IPS DF 6.9 (cell line): ENCODE measurements at regions not wholly inside any gene's neighbourhood (a gene's known extent, or its start where the extent isn't known, plus 50 kb on each side); places are given as distances from the start of the nearest gene placed in this dataset.

ENCODE experiments used
- DNase-seq: peaks from one replicate; pipeline ENCODE4 v3.0.0-alpha.2; 2013; ENCODE audit warnings: low read depth, low spot score
- H3K27ac ChIP-seq: one replicate; pipeline ENCODE4 v1.5.1; 2013; ENCODE audit warnings: low read length, control low read depth
- H3K27me3 ChIP-seq: 2 replicates; pipeline ENCODE4 v1.6.1; 2013; ENCODE audit warnings: mild to moderate bottlenecking, low read length; ENCODE audit not compliant: control insufficient read depth, insufficient read depth
- H3K36me3 ChIP-seq: 2 replicates; pipeline ENCODE4 v1.6.1; 2013; ENCODE audit warnings: low read length; ENCODE audit not compliant: control insufficient read depth, insufficient read depth
- H3K4me1 ChIP-seq: 2 replicates; pipeline ENCODE4 v1.6.1; 2013; ENCODE audit warnings: low read length; ENCODE audit not compliant: control insufficient read depth, insufficient read depth
- H3K4me3 ChIP-seq: 2 replicates; pipeline ENCODE4 v1.5.1; 2013; ENCODE audit warnings: mild to moderate bottlenecking, low read length
- H3K9me3 ChIP-seq: 2 replicates; pipeline ENCODE4 v1.6.1; 2013; ENCODE audit warnings: low read length, inconsistent platforms; ENCODE audit not compliant: control insufficient read depth, insufficient read depth
- WGBS: extraction: QIAGEN DNeasy Blood & Tissue Kit; methylation state at CpG from one replicate; pipeline ENCODE4 v1.1.7; 2013; ENCODE audit warnings: mixed read lengths, missing lambda C conversion rate; ENCODE audit not compliant: insufficient read length, insufficient coverage; 5-methylcytosine and 5-hydroxymethylcytosine counted together

DNA sequence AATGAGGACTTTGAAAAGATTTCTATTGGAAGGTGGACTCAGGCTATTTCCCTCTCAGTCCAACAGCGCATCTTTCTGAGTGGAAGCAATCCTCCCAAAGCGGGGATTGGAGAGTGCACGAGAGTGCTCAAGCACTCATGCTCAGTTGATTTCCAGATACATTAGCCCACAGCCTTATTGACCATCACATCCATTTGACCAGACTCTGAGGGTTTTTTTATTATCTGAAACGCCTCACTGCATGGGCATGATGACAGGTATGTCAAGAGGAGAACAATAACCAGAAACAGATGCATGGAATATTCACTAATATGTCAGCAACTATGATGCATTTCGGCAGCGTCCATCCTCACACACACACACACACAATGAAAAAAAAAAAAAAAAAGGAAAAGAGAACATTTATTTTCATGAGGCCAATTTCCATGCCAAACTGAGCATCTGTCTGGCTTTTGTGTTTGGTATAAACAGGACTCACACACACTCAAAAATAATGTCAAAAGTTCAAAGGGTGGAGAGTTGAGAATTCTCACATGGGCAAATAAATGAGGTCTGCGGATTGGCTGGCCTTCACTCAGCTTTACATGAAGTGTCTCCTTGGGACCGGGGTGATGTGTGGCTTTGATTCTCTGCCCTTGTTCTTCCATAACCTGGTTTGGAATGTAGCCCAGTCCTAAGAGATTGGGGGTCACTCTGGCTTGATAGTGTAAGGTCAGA lies 371.6 kb downstream of the MCTP2 start:
- Histone ChIP-seq H3K4me3 (no peak overlapping the region), H3K9me3 (no peaks in the 10 kb centered on the region), H3K27me3 (no peaks in the 10 kb centered on the region), H3K36me3 (no peaks in the 10 kb centered on the region), H3K27ac (no peak overlapping the region), H3K4me1 (no peaks in the 10 kb centered on the region)
- DNase-seq = no peak
- WGBS = no CpG with 5 or more reads among the region's 8 CpGs

GRCh38 chr15:94606286-94606685 lies 374.9 kb downstream of the MCTP2 start:
- no peak for DNase-seq
- Histone ChIP-seq H3K9me3 (no peaks in the 10 kb centered on the region), H3K27me3 (no peaks in the 10 kb centered on the region), H3K27ac (no peak overlapping the region), H3K36me3 (no peaks in the 10 kb centered on the region), H3K4me1 (no peaks in the 10 kb centered on the region), H3K4me3 (no peak overlapping the region)

DNA sequence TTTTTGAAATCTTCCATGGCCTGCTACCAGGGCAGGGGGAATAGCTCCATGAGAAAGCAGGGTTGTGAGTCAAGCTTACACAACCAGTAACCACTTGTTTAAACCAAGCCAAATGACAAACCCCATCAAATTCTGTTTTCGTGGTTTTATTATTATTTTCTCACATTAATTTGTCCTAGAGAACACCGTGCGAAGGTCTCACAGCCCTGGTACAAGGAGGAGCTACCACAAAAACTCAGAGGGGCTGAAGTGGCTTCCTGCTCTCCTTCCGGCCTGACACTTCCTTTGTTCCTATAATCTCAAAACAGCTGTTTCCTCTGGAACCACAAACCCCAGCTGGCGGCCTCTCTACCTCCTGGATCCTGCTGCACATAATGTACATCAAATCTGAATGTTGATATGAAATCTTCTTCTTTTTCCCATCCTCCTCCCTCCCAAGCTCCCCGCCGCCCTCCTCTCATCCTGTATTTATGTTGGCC lies 375.9 kb downstream of the MCTP2 start:
- Histone ChIP-seq H3K27ac (no peak overlapping the region), H3K27me3 (no peaks in the 10 kb centered on the region), H3K36me3 (no peaks in the 10 kb centered on the region), H3K4me1 (no peaks in the 10 kb centered on the region), H3K4me3 (no peak overlapping the region), H3K9me3 (no peaks in the 10 kb centered on the region)
- DNase-seq = no peak
- WGBS = no CpG with 5 or more reads among the region's 7 CpGs

- Histone ChIP-seq H3K4me1 (no peaks in the 10 kb centered on the region), H3K27me3 (no peaks in the 10 kb centered on the region), H3K36me3 (no peaks in the 10 kb centered on the region), H3K27ac (no peak overlapping the region), H3K4me3 (no peak overlapping the region), H3K9me3 (no peaks in the 10 kb centered on the region)
- no CpG with 5 or more reads among the region's 2 CpGs for WGBS
- no peak for DNase-seq
Observed at GRCh38 chr15:94610069-94610468, 378.7 kb downstream of the MCTP2 start.

DNA sequence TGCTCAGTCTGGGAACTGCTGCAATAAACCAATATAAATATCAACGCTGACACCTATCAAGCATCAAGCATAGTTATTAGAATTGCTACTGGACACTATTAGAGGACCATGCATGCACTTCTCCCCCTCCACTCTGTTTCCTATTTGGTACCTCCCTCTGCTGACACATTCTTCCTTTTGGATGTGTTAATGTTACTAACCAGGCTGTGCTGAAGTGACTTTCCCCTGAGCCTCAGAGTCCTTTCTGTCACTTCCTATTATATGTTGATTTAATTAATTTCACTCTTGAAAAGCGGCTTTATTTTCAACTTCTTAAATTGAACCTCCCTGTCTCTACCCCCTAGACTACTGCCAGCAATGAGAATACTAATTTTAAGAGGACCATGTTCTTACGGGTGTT lies 379.1 kb downstream of the MCTP2 start:
- no peaks in the 10 kb centered on the region for H3K27me3 ChIP-seq
- no CpG with 5 or more reads among the region's 3 CpGs for WGBS
- no peaks in the 10 kb centered on the region for H3K36me3 ChIP-seq

DNA sequence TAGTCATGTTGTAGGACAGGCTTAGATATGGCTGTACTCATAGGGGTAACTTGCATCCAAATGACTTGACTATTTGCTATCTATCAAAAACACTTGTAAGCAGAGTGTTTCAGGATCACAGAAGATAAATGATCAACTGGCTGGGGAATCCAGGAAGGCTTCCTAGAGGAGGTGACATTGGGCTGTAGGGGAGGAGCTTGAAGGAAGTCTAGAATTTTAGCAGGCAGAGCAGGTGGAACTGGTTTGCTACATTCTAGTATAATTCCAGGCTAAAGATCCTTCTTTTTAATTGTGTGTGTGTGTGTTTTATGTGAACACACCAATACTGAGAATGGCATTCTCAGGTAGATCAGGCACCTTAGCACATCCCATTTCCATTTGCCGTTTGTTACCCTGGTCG lies 380.3 kb downstream of the MCTP2 start:
- WGBS = no CpG with 5 or more reads among the region's 2 CpGs
- Histone ChIP-seq H3K9me3 (no peaks in the 10 kb centered on the region), H3K27me3 (no peaks in the 10 kb centered on the region), H3K4me3 (no peak overlapping the region), H3K27ac (no peak overlapping the region), H3K4me1 (no peaks in the 10 kb centered on the region), H3K36me3 (no peaks in the 10 kb centered on the region)
- DNase-seq = no peak

More for the DNA sequence above, 379.1 kb downstream of the MCTP2 start:
- Histone ChIP-seq H3K9me3 (no peaks in the 10 kb centered on the region), H3K27ac (no peak overlapping the region), H3K4me3 (no peak overlapping the region), H3K4me1 (no peaks in the 10 kb centered on the region)
- DNase-seq = no peak

GRCh38 chr15:94615688-94616087 lies 384.3 kb downstream of the MCTP2 start:
- Histone ChIP-seq H3K36me3 (no peaks in the 10 kb centered on the region), H3K4me3 (no peak overlapping the region), H3K27ac (no peak overlapping the region), H3K4me1 (no peaks in the 10 kb centered on the region), H3K9me3 (no peaks in the 10 kb centered on the region), H3K27me3 (no peaks in the 10 kb centered on the region)
- 100% methylated on average over 1 of the region's 3 CpGs for WGBS
- DNase-seq = no peak

- no peaks in the 10 kb centered on the region for H3K9me3 ChIP-seq
- DNase-seq = no peak
- H3K4me3 ChIP-seq = no peak overlapping the region
- no peaks in the 10 kb centered on the region for H3K4me1 ChIP-seq
- no peak overlapping the region for H3K27ac ChIP-seq
- no peaks in the 10 kb centered on the region for H3K36me3 ChIP-seq
- no CpG with 5 or more reads among the region's 5 CpGs for WGBS
- no peaks in the 10 kb centered on the region for H3K27me3 ChIP-seq
Observed at GRCh38 chr15:94620632-94621031, 389.3 kb downstream of the MCTP2 start.

- no peaks in the 10 kb centered on the region for H3K36me3 ChIP-seq
- no peak overlapping the region for H3K4me3 ChIP-seq
- no peaks in the 10 kb centered on the region for H3K27me3 ChIP-seq
- H3K9me3 ChIP-seq = no peaks in the 10 kb centered on the region
- H3K27ac ChIP-seq = no peak overlapping the region
- no peak for DNase-seq
- H3K4me1 ChIP-seq = no peaks in the 10 kb centered on the region
Observed at GRCh38 chr15:94621736-94622135, 390.4 kb downstream of the MCTP2 start.

GRCh38 chr15:94626949-94627348 lies 395.6 kb downstream of the MCTP2 start:
- Histone ChIP-seq H3K27me3 (no peaks in the 10 kb centered on the region), H3K4me1 (no peaks in the 10 kb centered on the region), H3K9me3 (no peaks in the 10 kb centered on the region), H3K4me3 (no peak overlapping the region), H3K36me3 (no peaks in the 10 kb centered on the region), H3K27ac (no peak overlapping the region)
- DNase-seq = no peak
- no CpG with 5 or more reads among the region's 3 CpGs for WGBS

DNA sequence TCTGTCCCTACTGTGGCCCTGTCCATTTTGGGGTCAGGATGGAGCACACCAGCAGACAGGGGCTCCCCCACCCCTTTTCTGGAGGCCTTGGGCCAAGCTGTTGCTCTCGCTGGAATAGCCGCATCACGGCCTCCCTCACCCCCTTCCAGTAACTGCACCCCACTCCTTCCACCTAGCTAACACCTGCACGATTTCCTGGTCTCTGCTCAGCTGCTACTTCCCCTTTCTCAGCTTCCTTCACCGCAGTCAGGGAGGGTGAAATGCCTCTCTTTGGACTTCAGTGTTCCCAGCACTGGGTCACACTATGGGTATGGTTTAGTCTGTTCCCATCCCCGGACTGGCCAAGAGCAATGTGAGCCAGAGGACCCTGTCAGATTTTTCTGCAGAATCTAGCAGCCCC lies 400.2 kb downstream of the MCTP2 start:
- no peak for DNase-seq
- WGBS = no CpG with 5 or more reads among the region's 6 CpGs
- no peaks in the 10 kb centered on the region for H3K27me3 ChIP-seq
- H3K4me1 ChIP-seq = no peaks in the 10 kb centered on the region
- no peaks in the 10 kb centered on the region for H3K9me3 ChIP-seq
- no peaks in the 10 kb centered on the region for H3K36me3 ChIP-seq
- no peak overlapping the region for H3K27ac ChIP-seq
- no peak overlapping the region for H3K4me3 ChIP-seq
